Panc1 (cell line): ENCODE measurements at regions not wholly inside any gene's neighbourhood (a gene's known extent, or its start where the extent isn't known, plus 50 kb on each side); places are given as distances from the start of the nearest gene placed in this dataset.

Experiments
- ATAC-seq: fragments of 200-7000 bp; cut with Tn5 transposase; 2 replicates; pipeline ENCODE4 v1.9.1; 2020; ENCODE audit warnings: mild to moderate bottlenecking, moderate library complexity
- BruUV-seq: library from RNA; stranded (reverse); fragments of 400-500 nt; replicated peaks from 2 replicates; lab custom pipeline; 2021; lab: Mats Ljungman, UMichigan
- CTCF ChIA-PET: fragments of 300-600 bp; sonication (Branson Sonifier 250); formaldehyde crosslinking; loops from one replicate; lab custom pipeline; 2022; ENCODE audit warnings: antibody characterized with exemption; lab: Charles Lee
- POLR2A ChIA-PET: fragments of 300-600 bp; sonication (Branson Sonifier 250); formaldehyde crosslinking; loops from one replicate; lab custom pipeline; 2022; ENCODE audit warnings: antibody characterized with exemption; lab: Charles Lee
- DNase-seq: peaks from one replicate; pipeline ENCODE4 v3.0.0-alpha.2; 2010; ENCODE audit warnings: low read depth, low spot score
- H3K27ac ChIP-seq: 2 replicates; pipeline ENCODE4 v1.5.1; 2011; ENCODE audit warnings: mild to moderate bottlenecking, low read length, inconsistent platforms
- H3K27me3 ChIP-seq: fragments of 200-500 bp; sonication (Bioruptor generic); 2 replicates; pipeline ENCODE4 v1.6.0; 2014; ENCODE audit warnings: low read length, inconsistent platforms; ENCODE audit not compliant: control insufficient read depth, insufficient read depth
- H3K36me3 ChIP-seq: fragments of 200-500 bp; sonication (Bioruptor generic); 2 replicates; pipeline ENCODE4 v1.5.1; 2014; ENCODE audit warnings: inconsistent platforms, mild to moderate bottlenecking, low read length, moderate library complexity; ENCODE audit not compliant: control insufficient read depth, insufficient read depth
- H3K4me1 ChIP-seq: 2 replicates; pipeline ENCODE4 v1.5.1; 2011; ENCODE audit warnings: inconsistent platforms, mild to moderate bottlenecking, low read length, moderate library complexity; ENCODE audit not compliant: control insufficient read depth, insufficient read depth
- H3K4me3 ChIP-seq, 2 experiments: 2 replicates each; pipeline ENCODE4 v1.5.1; 2011 to 2012; ENCODE audit warnings: low read depth in 2 of 2, low read length in 2 of 2, mild to moderate bottlenecking in 2 of 2, inconsistent platforms in 1 of 2, moderate library complexity in 1 of 2
- H3K9me3 ChIP-seq: fragments of 200-500 bp; sonication (Bioruptor generic); 2 replicates; pipeline ENCODE4 v1.5.1; 2014; ENCODE audit warnings: low read depth, mild to moderate bottlenecking, inconsistent platforms, low read length, moderate library complexity; ENCODE audit not compliant: control insufficient read depth, insufficient read depth
- POLR2AphosphoS5 ChIP-seq: IDR thresholded peaks from 2 replicates; pipeline ENCODE4 v1.6.1; 2012; ENCODE audit warnings: mild to moderate bottlenecking, low read depth, low read length, moderate library complexity
- REST ChIP-seq, 2 experiments: IDR thresholded peaks; 2 replicates each; pipeline ENCODE4 v1.6.1; 2011 to 2012; ENCODE audit warnings: low read depth in 2 of 2, control low read depth in 1 of 2, low read length in 1 of 2, mild to moderate bottlenecking in 1 of 2, moderate library complexity in 1 of 2; ENCODE audit not compliant: insufficient read depth in 1 of 2
- SIN3A ChIP-seq: IDR thresholded peaks from 2 replicates; pipeline ENCODE4 v1.6.1; 2012; ENCODE audit warnings: low read depth, mild to moderate bottlenecking, low read length, moderate library complexity, borderline replicate concordance; ENCODE audit not compliant: insufficient read depth
- TCF7L2 ChIP-seq: IDR thresholded peaks from 2 replicates; pipeline ENCODE4 v1.6.1; 2011; ENCODE audit warnings: mild to moderate bottlenecking, low read depth, low read length, inconsistent platforms
- in situ Hi-C: cut with HindIII; loops from 2 replicates; pipeline ENCODE4 v1.10.0; 2016; ENCODE audit warnings: low sequenced_read_pairs, low pct_unique_long_range_greater_than_20kb
- intact Hi-C: fragments of 100-400 bp; cut with micrococcal nuclease; formaldehyde crosslinking; loops from one replicate; pipeline ENCODE4 v1.10.0; 2022; ENCODE audit not compliant: unreplicated experiment
- TF ChIP-seq, protein P1 (sequence below): fragments of 450-650 bp; IDR thresholded peaks from 2 replicates; pipeline ENCODE4 v1.5.1; 2017; ENCODE audit warnings: mild to moderate bottlenecking

GRCh38 chr7:45982907-45983719, 62.0 kb upstream of the IGFBP3 start:
- no peak for DNase-seq
- ChIA-PET CTCF (no interaction called here), POLR2A (interaction anchor here (0.7 kb wide), 1 partner anchor 26 kb away, joined by 5 read pairs; no protein-coding TSS in a partner anchor)
- Histone ChIP-seq H3K4me1 (peaks cover 12% of the 10 kb centered on the region), H3K4me3 (no peak overlapping the region), H3K27me3 (no peaks in the 10 kb centered on the region), H3K36me3 (no peaks in the 10 kb centered on the region), H3K27ac (no peak overlapping the region), H3K9me3 (0 out of 2 replicates have a peak, but pooled peaks cover 3% of the 10 kb centered on the region)
- intact Hi-C loops (no loop called here), in situ Hi-C loops (no loop called here)
- BruUV-seq: no TSS peak
- no peak for ATAC-seq
- TF ChIP-seq, protein P1, sequence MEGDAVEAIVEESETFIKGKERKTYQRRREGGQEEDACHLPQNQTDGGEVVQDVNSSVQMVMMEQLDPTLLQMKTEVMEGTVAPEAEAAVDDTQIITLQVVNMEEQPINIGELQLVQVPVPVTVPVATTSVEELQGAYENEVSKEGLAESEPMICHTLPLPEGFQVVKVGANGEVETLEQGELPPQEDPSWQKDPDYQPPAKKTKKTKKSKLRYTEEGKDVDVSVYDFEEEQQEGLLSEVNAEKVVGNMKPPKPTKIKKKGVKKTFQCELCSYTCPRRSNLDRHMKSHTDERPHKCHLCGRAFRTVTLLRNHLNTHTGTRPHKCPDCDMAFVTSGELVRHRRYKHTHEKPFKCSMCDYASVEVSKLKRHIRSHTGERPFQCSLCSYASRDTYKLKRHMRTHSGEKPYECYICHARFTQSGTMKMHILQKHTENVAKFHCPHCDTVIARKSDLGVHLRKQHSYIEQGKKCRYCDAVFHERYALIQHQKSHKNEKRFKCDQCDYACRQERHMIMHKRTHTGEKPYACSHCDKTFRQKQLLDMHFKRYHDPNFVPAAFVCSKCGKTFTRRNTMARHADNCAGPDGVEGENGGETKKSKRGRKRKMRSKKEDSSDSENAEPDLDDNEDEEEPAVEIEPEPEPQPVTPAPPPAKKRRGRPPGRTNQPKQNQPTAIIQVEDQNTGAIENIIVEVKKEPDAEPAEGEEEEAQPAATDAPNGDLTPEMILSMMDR: no peak
- TF ChIP-seq POLR2AphosphoS5: no peak
- TF ChIP-seq TCF7L2: no peak
- TF ChIP-seq REST (IDR thresholded peaks at IDR 0.05; ENCODE audit: insufficient read depth in 1 of 2, low read depth in 2 of 2, low read length in 1 of 2): no peak

GRCh38 chr7:45982132-45982531, 61.1 kb upstream of the IGFBP3 start:
- ChIA-PET CTCF (no interaction called here), POLR2A (interaction anchor here (0.7 kb wide), 1 partner anchor 25 kb away, joined by 5 read pairs; no protein-coding TSS in a partner anchor)

More at GRCh38 chr7:45982132-45982531, 61.1 kb upstream of the IGFBP3 start:
- DNase-seq (no peak), ATAC-seq (no peak)
- peaks cover 15% of the 10 kb centered on the region for H3K4me1 ChIP-seq
- H3K4me3 ChIP-seq: no peak overlapping the region
- in situ Hi-C loops (no loop called here), intact Hi-C loops (no loop called here)
- no TSS peak for BruUV-seq
- no peaks in the 10 kb centered on the region for H3K27me3 ChIP-seq
- no peak overlapping the region for H3K27ac ChIP-seq
- H3K9me3 ChIP-seq: 0 out of 2 replicates have a peak, but pooled peaks cover 3% of the 10 kb centered on the region
- TF ChIP-seq, protein P1: no peak
- TF ChIP-seq POLR2AphosphoS5: no peak
- TF ChIP-seq TCF7L2: no peak
- TF ChIP-seq REST (IDR thresholded peaks at IDR 0.05; ENCODE audit: insufficient read depth in 1 of 2, low read depth in 2 of 2, low read length in 1 of 2): no peak
- TF ChIP-seq SIN3A: no peak
- H3K36me3 ChIP-seq: no peaks in the 10 kb centered on the region
